Heart right ventricle (tissue), 16 donors: ENCODE measurements at regions not wholly inside any gene's neighbourhood (a gene's known extent, or its start where the extent isn't known, plus 50 kb on each side); places are given as distances from the start of the nearest gene placed in this dataset.

Source experiments
- ATAC-seq, 8 donors: fragments of 200-7000 bp; cut with Tn5 transposase; one replicate each; pipeline ENCODE4 v1.9.1; 2020; ENCODE audit warnings: mild to moderate bottlenecking in 8 of 8, moderate library complexity in 8 of 8, moderate number of reproducible peaks in 1 of 8
- DNase-seq, 2 donors: peaks; one replicate each; pipeline ENCODE4 v3.0.0-alpha.2; 2020
- H3K27ac ChIP-seq, 10 donors: fragments of 200-600 bp; sonication (generic) in 2 of 10; one replicate each; pipeline versions ENCODE4 v1.5.0 to v1.8.0; 2020 to 2022; ENCODE audit warnings: mild to moderate bottlenecking in 3 of 10
- H3K27me3 ChIP-seq, 7 donors: fragments of 200-600 bp; one replicate each; pipeline ENCODE4 v1.8.0; 2021 to 2022; ENCODE audit warnings: mild to moderate bottlenecking in 2 of 7
- H3K36me3 ChIP-seq, 9 donors: fragments of 200-600 bp; sonication (generic) in 1 of 9; one replicate each; pipeline versions ENCODE4 v1.5.0 to v1.8.0; 2020 to 2022; ENCODE audit warnings: mild to moderate bottlenecking in 2 of 9
- H3K4me1 ChIP-seq, 9 donors: fragments of 200-600 bp; sonication (generic) in 1 of 9; one replicate each; pipeline versions ENCODE4 v1.5.0 to v1.8.0; 2020 to 2022; ENCODE audit warnings: mild to moderate bottlenecking in 4 of 9
- H3K4me3 ChIP-seq, 10 donors: fragments of 200-600 bp; sonication (generic) in 2 of 10; one replicate each; pipeline versions ENCODE4 v1.5.0 to v1.8.0; 2020 to 2022; ENCODE audit warnings: mild to moderate bottlenecking in 7 of 10, moderate library complexity in 2 of 10
- H3K9me3 ChIP-seq, 11 donors: fragments of 200-600 bp in 10 of 11; sonication (generic) in 2 of 11; one replicate each; pipeline versions ENCODE4 v1.5.0 to v1.8.0; 2013 to 2022; ENCODE audit warnings: mild to moderate bottlenecking in 2 of 11, control low read depth in 1 of 11, moderate library complexity in 1 of 11
- CTCF ChIP-seq, 9 donors: fragments of 200-600 bp; sonication (generic) in 2 of 9; IDR thresholded peaks; one replicate each; pipeline versions ENCODE4 v1.5.0 to v1.8.0; 2021 to 2022; ENCODE audit warnings: antibody characterized with exemption in 9 of 9, mild to moderate bottlenecking in 5 of 9, moderate library complexity in 1 of 9
- WGBS, 2 donors: extraction: QIAGEN DNeasy Blood & Tissue Kit; methylation state at CpG; one replicate each; pipeline ENCODE4 v1.1.7; 2013; ENCODE audit warnings: inconsistent platforms in 1 of 2; 5-methylcytosine and 5-hydroxymethylcytosine counted together
- intact Hi-C, 10 donors: fragments of 100-400 bp; cut with DNase I; formaldehyde crosslinking; loops; one replicate each; pipeline versions ENCODE4 v1.11.1 to v1.14.2; 2022
- donor health status: Arrhythmogenic right ventricular cardiomyopathy.
- donor health status: ischemic (EF 13 %, LVEDD 7.1; RV severe dilation, severe dysfunction).
- donor health status: healthy with polysubstance abuse.
- donor health status: DM: no; HTN: yes; CAD: no.
- donor health status: DM: no; HTN: no; CAD: no.
- donor health status: ischemic (EF 25% LVEDD 6.9; RV normal size, moderate dysfunction).
- donor health status: ischemic (EF 25% LVEDD 5.7; RV mildly dilated, moderate dysfunction).
- donor health status: healthy.
- donor health status: DM: yes; HTN: yes; CAD: no.
- donor health status: Ischemic cardiomyopathy.
- donor health status: ischemic (EF 35%, LVEDD 5.7; RV mildly dilated, moderate dysfunction).
- donor health status: nonischemic (EF 11% LVEDD 7.7; RV severe dilation, severe dysfunction).
- donor health status: DM: yes; HTN: yes; CAD: no.
- donor health status: PGD.
- donor health status: ischemic (EF 29% LVEDD 5.4; RV normal size, mild dysfunction).
- donor health status: nonischemic (EF 23%, LVEDD 6.1; RV moderate dilation, normal function).

GRCh38 chr18:70423988-70424387, 135.1 kb downstream of the SOCS6 start:
- ATAC-seq (no peak), DNase-seq (no peak)
- Histone ChIP-seq H3K36me3 (no peaks in the 10 kb centered on the region), H3K4me1 (peaks cover 0 to 52% (median 38%) of the 10 kb centered on the region in 9 donors), H3K9me3 (no peaks in the 10 kb centered on the region), H3K4me3 (no peak overlapping the region), H3K27me3 (no peaks in the 10 kb centered on the region), H3K27ac (peak overlapping the region in 1 of 10 donors; percentile 59)
- no peak for TF ChIP-seq CTCF (IDR thresholded peaks at IDR 0.05)
- intact Hi-C loops: loop anchor here in 5 of 10 donors (2.0 to 10.0 kb wide), 4 partner anchors 49 to 219 kb away; partner anchors contain the start of gene RTTN (in 1 of the 5)
- WGBS, 2 donors: 31 to 52% methylated on average over 4 of the region's 4 CpGs

- no peak for TF ChIP-seq CTCF (IDR thresholded peaks at IDR 0.05)
- intact Hi-C loops: loop anchor here in 5 of 10 donors (2.0 to 10.0 kb wide), 4 partner anchors 48 to 218 kb away; partner anchors contain the start of gene RTTN (in 1 of the 5)
- no peak for DNase-seq
- no peaks in the 10 kb centered on the region for H3K27me3 ChIP-seq
- 59 to 65% methylated on average over 5 of the region's 5 CpGs for WGBS, 2 donors
- no peaks in the 10 kb centered on the region for H3K9me3 ChIP-seq
- ATAC-seq: peak in 4 of 8 donors; percentile 16 to 43 (median 28)
- H3K4me3 ChIP-seq: no peak overlapping the region
- no peaks in the 10 kb centered on the region for H3K36me3 ChIP-seq
- peak overlapping the region in 5 of 10 donors; percentile 8 to 59 (median 39) for H3K27ac ChIP-seq
- peaks cover 0 to 53% (median 38%) of the 10 kb centered on the region in 9 donors for H3K4me1 ChIP-seq
Observed at GRCh38 chr18:70423120-70423519, 134.3 kb downstream of the SOCS6 start.

GRCh38 chr18:70422391-70422965, 133.6 kb downstream of the SOCS6 start:
- ATAC-seq: peak in 1 of 8 donors; percentile 9
- WGBS, 2 donors: 80 to 85% methylated on average over 1 of the region's 1 CpG
- H3K4me3 ChIP-seq: no peak overlapping the region
- peaks cover 0 to 53% (median 38%) of the 10 kb centered on the region in 9 donors for H3K4me1 ChIP-seq
- peak overlapping the region in 6 of 10 donors; percentile 8 to 59 (median 34) for H3K27ac ChIP-seq
- no peaks in the 10 kb centered on the region for H3K9me3 ChIP-seq
- H3K36me3 ChIP-seq: no peaks in the 10 kb centered on the region
- intact Hi-C loops: loop anchor here in 5 of 10 donors (2.0 to 10.0 kb wide), 4 partner anchors 48 to 218 kb away; partner anchors contain the start of gene RTTN (in 1 of the 5)
- TF ChIP-seq CTCF (IDR thresholded peaks at IDR 0.05): no peak
- no peak for DNase-seq
- H3K27me3 ChIP-seq: no peaks in the 10 kb centered on the region

- Histone ChIP-seq H3K27me3 (no peaks in the 10 kb centered on the region), H3K9me3 (no peaks in the 10 kb centered on the region), H3K36me3 (no peaks in the 10 kb centered on the region), H3K4me1 (peaks cover 0 to 53% (median 38%) of the 10 kb centered on the region in 9 donors), H3K4me3 (no peak overlapping the region), H3K27ac (peak overlapping the region in 5 of 10 donors; percentile 26 to 80 (median 36))
- 63 to 74% methylated on average over 8 of the region's 8 CpGs for WGBS, 2 donors
- TF ChIP-seq CTCF (IDR thresholded peaks at IDR 0.05): no peak
- ATAC-seq (peak; percentile 72 to 96 (median 94)), DNase-seq (peak; percentile 69 to 79)
- intact Hi-C loops: loop anchor here in 5 of 10 donors (2.0 to 10.0 kb wide), 4 partner anchors 47 to 217 kb away; partner anchors contain the start of gene RTTN (in 1 of the 5)
Observed at GRCh38 chr18:70421471-70422390, 132.9 kb downstream of the SOCS6 start.
